Endothelial cell of umbilical vein (primary cell): ENCODE measurements at regions not wholly inside any gene's neighbourhood (a gene's known extent, or its start where the extent isn't known, plus 50 kb on each side); places are given as distances from the start of the nearest gene placed in this dataset.

Experiments
- BruUV-seq: library from RNA; stranded (reverse); fragments of 400-500 nt; replicated peaks from 2 replicates; lab custom pipeline; 2021; lab: Mats Ljungman, UMichigan
- CTCF ChIA-PET: fragments of 300-600, 350-600 bp; sonication (Branson Sonifier 250); formaldehyde crosslinking; loops from one replicate; lab custom pipeline; 2021; ENCODE audit warnings: antibody characterized with exemption, inconsistent platforms; lab: Charles Lee
- POLR2A ChIA-PET: fragments of 300-600, 350-600 bp; sonication (Branson Sonifier 250); formaldehyde crosslinking; loops from one replicate; lab custom pipeline; 2021; ENCODE audit warnings: antibody characterized with exemption, inconsistent platforms; lab: Charles Lee
- DNase-seq: peaks from one replicate; pipeline ENCODE4 v3.0.0-alpha.2; 2011; ENCODE audit warnings: low read depth, low spot score
- FAIRE-seq: peaks from 2 replicates; lab custom pipeline; 2011; peaks lifted over from hg19 to GRCh38; lab: Jason Lieb, UNC
- H2AFZ ChIP-seq: 2 replicates; pipeline ENCODE4 v1.6.0; 2012; ENCODE audit warnings: low read depth, low read length, control low read depth, inconsistent platforms
- H3K27ac ChIP-seq: 2 replicates; pipeline ENCODE4 v1.5.1; 2011; ENCODE audit warnings: low read depth, mild to moderate bottlenecking, control low read depth, low read length, moderate library complexity; ENCODE audit not compliant: insufficient read depth
- H3K27me3 ChIP-seq, 2 experiments: 2 replicates each; pipeline versions ENCODE4 v1.6.0 to v1.6.1; 2011; ENCODE audit warnings: low read length in 2 of 2, mixed read lengths in 1 of 2; ENCODE audit not compliant: control insufficient read depth in 2 of 2, insufficient read depth in 2 of 2
- H3K36me3 ChIP-seq, 2 experiments: 2 replicates in 1 of 2; 3 replicates in 1 of 2; pipeline ENCODE4 v1.5.1; 2011; ENCODE audit warnings: low read length in 2 of 2, mild to moderate bottlenecking in 1 of 2, moderate library complexity in 1 of 2; ENCODE audit not compliant: control insufficient read depth in 2 of 2, insufficient read depth in 2 of 2; ENCODE audit errors: extremely low read depth in 1 of 2
- H3K4me1 ChIP-seq: 3 replicates; pipeline ENCODE4 v1.5.1; 2011; ENCODE audit warnings: mild to moderate bottlenecking, low read length; ENCODE audit not compliant: control insufficient read depth, insufficient read depth; ENCODE audit errors: extremely low read depth
- H3K4me2 ChIP-seq: 2 replicates; pipeline ENCODE4 v1.6.1; 2011; ENCODE audit warnings: low read length, control low read depth, mixed read lengths; ENCODE audit not compliant: insufficient read depth
- H3K4me3 ChIP-seq, 3 experiments: fragments of 200-600 bp in 1 of 3; sonication (generic), shearing (Covaris generic) in 1 of 3; replicated peaks in 1 of 3; 2 replicates each; pipeline ENCODE4 v1.5.1; 2011 to 2016; ENCODE audit warnings: control low read depth in 3 of 3, low read length in 3 of 3, mild to moderate bottlenecking in 2 of 3, inconsistent platforms in 1 of 3, low read depth in 1 of 3, moderate library complexity in 1 of 3; ENCODE audit not compliant: insufficient read depth in 1 of 3
- H3K79me2 ChIP-seq: 2 replicates; pipeline ENCODE4 v1.6.0; 2012; ENCODE audit warnings: low read length, inconsistent platforms; ENCODE audit not compliant: control insufficient read depth, insufficient read depth
- H3K9ac ChIP-seq: replicated peaks from 2 replicates; pipeline ENCODE3; 2011; ENCODE audit warnings: low read length, control low read depth; ENCODE audit not compliant: insufficient read depth; ENCODE audit errors: extremely low read depth
- H3K9me1 ChIP-seq: replicated peaks from 3 replicates; pipeline ENCODE4 v1.6.0; 2011; ENCODE audit warnings: mild to moderate bottlenecking, low read length; ENCODE audit not compliant: control insufficient read depth, insufficient read depth; ENCODE audit errors: extremely low read depth
- H3K9me3 ChIP-seq: replicated peaks from 2 replicates; pipeline ENCODE4 v1.5.1; 2012; ENCODE audit warnings: low read length, inconsistent platforms; ENCODE audit not compliant: control insufficient read depth, insufficient read depth
- H4K20me1 ChIP-seq: replicated peaks from 2 replicates; pipeline ENCODE3; 2011; ENCODE audit warnings: mild to moderate bottlenecking, low read length; ENCODE audit not compliant: control insufficient read depth, insufficient read depth; ENCODE audit errors: extremely low read depth
- EZH2 ChIP-seq: IDR thresholded peaks from 2 replicates; pipeline ENCODE4 v1.6.1; 2012; ENCODE audit warnings: borderline replicate concordance, low read depth, mild to moderate bottlenecking, moderate library complexity, low read length, inconsistent platforms; ENCODE audit not compliant: severe bottlenecking
- FOS ChIP-seq: IDR thresholded peaks from 2 replicates; pipeline ENCODE4 v1.6.1; 2011; ENCODE audit warnings: mild to moderate bottlenecking, low read length, moderate library complexity, borderline replicate concordance; ENCODE audit not compliant: insufficient read depth
- GATA2 ChIP-seq: IDR thresholded peaks from 2 replicates; pipeline ENCODE4 v1.7.0; 2011; ENCODE audit warnings: low read depth, mild to moderate bottlenecking, moderate library complexity, mixed read lengths, low read length; ENCODE audit not compliant: insufficient read length, insufficient read depth
- JUN ChIP-seq: IDR thresholded peaks from 2 replicates; pipeline ENCODE4 v1.6.1; 2011; ENCODE audit warnings: borderline replicate concordance, low read depth; ENCODE audit not compliant: insufficient read length, insufficient read depth
- MAX ChIP-seq: IDR thresholded peaks from 2 replicates; pipeline ENCODE4 v1.6.1; 2011; ENCODE audit not compliant: insufficient read depth, insufficient read length
- MYC ChIP-seq: IDR thresholded peaks from one replicate; pipeline ENCODE4 v1.6.1; 2011; ENCODE audit warnings: mild to moderate bottlenecking, low read depth, low read length
- POLR2A ChIP-seq: IDR thresholded peaks from 2 replicates; pipeline ENCODE4 v1.6.1; 2012; ENCODE audit warnings: low read depth, mild to moderate bottlenecking, control low read depth, low read length
- POLR2AphosphoS5 ChIP-seq: IDR thresholded peaks from 2 replicates; pipeline ENCODE4 v1.6.1; 2012; ENCODE audit warnings: low read depth, mild to moderate bottlenecking, control low read depth, low read length, moderate library complexity; ENCODE audit not compliant: insufficient read depth
- dilution Hi-C: fragments of 300-500 bp; cut with MboI; formaldehyde crosslinking; loops from one replicate; pipeline ENCODE4 v1.15.0; 2019; ENCODE audit warnings: low sequenced_read_pairs; ENCODE audit not compliant: extremely low pct_ligation_motif_present
- intact Hi-C: fragments of 100-400 bp; cut with micrococcal nuclease; formaldehyde crosslinking; loops from one replicate; pipeline ENCODE4 v1.10.0; 2022
- TF ChIP-seq, protein P1 (sequence below), 2 donors: IDR thresholded peaks; 1 replicate in 1 of 2; 2 replicates in 1 of 2; pipeline ENCODE4 v1.5.1; 2011; ENCODE audit warnings: low read length in 2 of 2, mild to moderate bottlenecking in 2 of 2, moderate library complexity in 2 of 2, control low read depth in 1 of 2, inconsistent platforms in 1 of 2, low read depth in 1 of 2; ENCODE audit not compliant: insufficient read depth in 1 of 2; ENCODE audit errors: extremely low read depth in 1 of 2

DNA sequence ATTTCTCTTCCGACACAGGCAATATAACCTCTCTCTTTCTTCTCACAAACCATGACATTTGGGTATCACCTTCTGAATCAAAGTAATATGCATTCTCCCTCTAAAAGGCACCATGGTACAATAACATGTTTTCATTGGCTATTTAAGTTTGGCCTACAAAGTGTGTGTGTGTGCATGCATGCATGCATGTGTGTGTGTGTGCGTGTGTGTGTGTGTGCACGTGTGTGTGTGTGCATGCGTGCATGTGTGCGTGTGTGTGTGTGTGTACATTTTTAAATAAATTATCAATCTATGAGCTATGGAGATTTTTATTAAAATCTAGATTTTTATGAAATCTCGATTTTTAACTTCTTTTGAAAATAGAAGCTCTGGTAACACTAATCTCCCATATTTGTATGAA lies 745.3 kb upstream of the ZEB2 start:
- Histone ChIP-seq H3K27ac (no peak overlapping the region), H3K4me3 (no peak overlapping the region), H3K4me1 (no peaks in the 10 kb centered on the region), H3K9me3 (no peaks in the 10 kb centered on the region), H3K4me2 (no peak overlapping the region), H3K27me3 (no peaks in the 10 kb centered on the region), H3K79me2 (no peaks in the 10 kb centered on the region), H3K9me1 (no peaks in the 10 kb centered on the region), H3K9ac (no peak overlapping the region), H2AFZ (no peak overlapping the region), H3K36me3 (no peaks in the 10 kb centered on the region), H4K20me1 (no peaks in the 10 kb centered on the region)
- TF ChIP-seq POLR2A (no peak), EZH2 (no peak), FOS (no peak), GATA2 (no peak), MYC (no peak), POLR2AphosphoS5 (no peak), JUN (no peak), MAX (no peak)
- TF ChIP-seq, protein P1, sequence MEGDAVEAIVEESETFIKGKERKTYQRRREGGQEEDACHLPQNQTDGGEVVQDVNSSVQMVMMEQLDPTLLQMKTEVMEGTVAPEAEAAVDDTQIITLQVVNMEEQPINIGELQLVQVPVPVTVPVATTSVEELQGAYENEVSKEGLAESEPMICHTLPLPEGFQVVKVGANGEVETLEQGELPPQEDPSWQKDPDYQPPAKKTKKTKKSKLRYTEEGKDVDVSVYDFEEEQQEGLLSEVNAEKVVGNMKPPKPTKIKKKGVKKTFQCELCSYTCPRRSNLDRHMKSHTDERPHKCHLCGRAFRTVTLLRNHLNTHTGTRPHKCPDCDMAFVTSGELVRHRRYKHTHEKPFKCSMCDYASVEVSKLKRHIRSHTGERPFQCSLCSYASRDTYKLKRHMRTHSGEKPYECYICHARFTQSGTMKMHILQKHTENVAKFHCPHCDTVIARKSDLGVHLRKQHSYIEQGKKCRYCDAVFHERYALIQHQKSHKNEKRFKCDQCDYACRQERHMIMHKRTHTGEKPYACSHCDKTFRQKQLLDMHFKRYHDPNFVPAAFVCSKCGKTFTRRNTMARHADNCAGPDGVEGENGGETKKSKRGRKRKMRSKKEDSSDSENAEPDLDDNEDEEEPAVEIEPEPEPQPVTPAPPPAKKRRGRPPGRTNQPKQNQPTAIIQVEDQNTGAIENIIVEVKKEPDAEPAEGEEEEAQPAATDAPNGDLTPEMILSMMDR (IDR thresholded peaks at IDR 0.05; ENCODE audit: extremely low read depth in 1 of 2, insufficient read depth in 1 of 2, low read depth in 1 of 2, low read length in 2 of 2) = no peak
- POLR2A ChIA-PET = no interaction called here
- DNase-seq = no peak
- dilution Hi-C loops (no loop called here), intact Hi-C loops (no loop called here)
- no peak for FAIRE-seq
- BruUV-seq = no TSS peak
- CTCF ChIA-PET = no interaction called here
